IPS DF 19.7 (cell line): ENCODE measurements at regions not wholly inside any gene's neighbourhood (a gene's known extent, or its start where the extent isn't known, plus 50 kb on each side); places are given as distances from the start of the nearest gene placed in this dataset.
"Not testable (repeated sequence)": the region's sequence is repeated elsewhere in the genome, so short reads cannot be mapped to it uniquely, and the experiment has no call there.

ENCODE experiments used
- DNase-seq: peaks from one replicate; pipeline ENCODE4 v3.0.0-alpha.2; 2013; ENCODE audit warnings: low read depth, low spot score

GRCh38 chr15:98088307-98088945, 127.9 kb downstream of the ARRDC4 start:
- not testable (repeated sequence) for DNase-seq

- DNase-seq = not testable (repeated sequence)
Measured at GRCh38 chr15:98089352-98089751, 128.8 kb downstream of the ARRDC4 start.

- DNase-seq = not testable (repeated sequence)
Measured at GRCh38 chr15:98097986-98098385, 137.5 kb downstream of the ARRDC4 start.

GRCh38 chr15:98100606-98101005, 140.1 kb downstream of the ARRDC4 start:
- DNase-seq = not testable (repeated sequence)

GRCh38 chr15:98103570-98103969, 143.1 kb downstream of the ARRDC4 start:
- no peak for DNase-seq

- DNase-seq = not testable (repeated sequence)
Measured at GRCh38 chr15:98104386-98105151, 144.1 kb downstream of the ARRDC4 start.

GRCh38 chr15:98106615-98107194, 146.2 kb downstream of the ARRDC4 start:
- DNase-seq = not testable (repeated sequence)

GRCh38 chr15:98111806-98112205, 151.3 kb downstream of the ARRDC4 start:
- no peak for DNase-seq

GRCh38 chr15:98113327-98113726, 152.8 kb downstream of the ARRDC4 start:
- no peak for DNase-seq

- no peak for DNase-seq
Measured at GRCh38 chr15:98120561-98120960, 160.1 kb downstream of the ARRDC4 start.

- DNase-seq = no peak
Measured at GRCh38 chr15:98121536-98121935, 161.0 kb downstream of the ARRDC4 start.

GRCh38 chr15:98121957-98122356, 161.5 kb downstream of the ARRDC4 start:
- DNase-seq = no peak

GRCh38 chr15:98123297-98123696, 162.8 kb downstream of the ARRDC4 start:
- no peak for DNase-seq

GRCh38 chr15:98123834-98124233, 163.3 kb downstream of the ARRDC4 start:
- no peak for DNase-seq

- no peak for DNase-seq
Measured at GRCh38 chr15:98124581-98124980, 164.1 kb downstream of the ARRDC4 start.

- no peak for DNase-seq
Measured at GRCh38 chr15:98126326-98127085, 166.0 kb downstream of the ARRDC4 start.

GRCh38 chr15:98127586-98127985, 167.1 kb downstream of the ARRDC4 start:
- no peak for DNase-seq

- DNase-seq = no peak
Measured at GRCh38 chr15:98131924-98132323, 171.4 kb downstream of the ARRDC4 start.

- DNase-seq = no peak
Measured at GRCh38 chr15:98134905-98135304, 174.4 kb downstream of the ARRDC4 start.

- no peak for DNase-seq
Measured at GRCh38 chr15:98138910-98139309, 178.4 kb downstream of the ARRDC4 start.

- DNase-seq = no peak
Measured at GRCh38 chr15:98139337-98139736, 178.8 kb downstream of the ARRDC4 start.

- no peak for DNase-seq
Measured at GRCh38 chr15:98142572-98142971, 182.1 kb downstream of the ARRDC4 start.
